ENCODE measurements at regions not wholly inside any gene's neighbourhood (a gene's known extent, or its start where the extent isn't known, plus 50 kb on each side); places are given as distances from the start of the nearest gene placed in this dataset.

- TF ChIP-seq, protein P1, sequence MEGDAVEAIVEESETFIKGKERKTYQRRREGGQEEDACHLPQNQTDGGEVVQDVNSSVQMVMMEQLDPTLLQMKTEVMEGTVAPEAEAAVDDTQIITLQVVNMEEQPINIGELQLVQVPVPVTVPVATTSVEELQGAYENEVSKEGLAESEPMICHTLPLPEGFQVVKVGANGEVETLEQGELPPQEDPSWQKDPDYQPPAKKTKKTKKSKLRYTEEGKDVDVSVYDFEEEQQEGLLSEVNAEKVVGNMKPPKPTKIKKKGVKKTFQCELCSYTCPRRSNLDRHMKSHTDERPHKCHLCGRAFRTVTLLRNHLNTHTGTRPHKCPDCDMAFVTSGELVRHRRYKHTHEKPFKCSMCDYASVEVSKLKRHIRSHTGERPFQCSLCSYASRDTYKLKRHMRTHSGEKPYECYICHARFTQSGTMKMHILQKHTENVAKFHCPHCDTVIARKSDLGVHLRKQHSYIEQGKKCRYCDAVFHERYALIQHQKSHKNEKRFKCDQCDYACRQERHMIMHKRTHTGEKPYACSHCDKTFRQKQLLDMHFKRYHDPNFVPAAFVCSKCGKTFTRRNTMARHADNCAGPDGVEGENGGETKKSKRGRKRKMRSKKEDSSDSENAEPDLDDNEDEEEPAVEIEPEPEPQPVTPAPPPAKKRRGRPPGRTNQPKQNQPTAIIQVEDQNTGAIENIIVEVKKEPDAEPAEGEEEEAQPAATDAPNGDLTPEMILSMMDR (IDR thresholded peaks at IDR 0.05; ENCODE audit: low read depth, low read length, missing input control): no peak
- TF ChIP-seq YY1 (IDR thresholded peaks at IDR 0.05) (no peak), SP1 (IDR thresholded peaks at IDR 0.05) (no peak), TAF1 (conservative IDR thresholded peaks at IDR 0.05) (no peak), FOXA1 (IDR thresholded peaks at IDR 0.05) (no peak), ATF3 (IDR thresholded peaks at IDR 0.05) (no peak), JUND (IDR thresholded peaks at IDR 0.05) (no peak), RXRA (IDR thresholded peaks at IDR 0.05) (no peak), RAD21 (IDR thresholded peaks at IDR 0.05) (no peak)
- TF ChIP-seq, protein P2, sequence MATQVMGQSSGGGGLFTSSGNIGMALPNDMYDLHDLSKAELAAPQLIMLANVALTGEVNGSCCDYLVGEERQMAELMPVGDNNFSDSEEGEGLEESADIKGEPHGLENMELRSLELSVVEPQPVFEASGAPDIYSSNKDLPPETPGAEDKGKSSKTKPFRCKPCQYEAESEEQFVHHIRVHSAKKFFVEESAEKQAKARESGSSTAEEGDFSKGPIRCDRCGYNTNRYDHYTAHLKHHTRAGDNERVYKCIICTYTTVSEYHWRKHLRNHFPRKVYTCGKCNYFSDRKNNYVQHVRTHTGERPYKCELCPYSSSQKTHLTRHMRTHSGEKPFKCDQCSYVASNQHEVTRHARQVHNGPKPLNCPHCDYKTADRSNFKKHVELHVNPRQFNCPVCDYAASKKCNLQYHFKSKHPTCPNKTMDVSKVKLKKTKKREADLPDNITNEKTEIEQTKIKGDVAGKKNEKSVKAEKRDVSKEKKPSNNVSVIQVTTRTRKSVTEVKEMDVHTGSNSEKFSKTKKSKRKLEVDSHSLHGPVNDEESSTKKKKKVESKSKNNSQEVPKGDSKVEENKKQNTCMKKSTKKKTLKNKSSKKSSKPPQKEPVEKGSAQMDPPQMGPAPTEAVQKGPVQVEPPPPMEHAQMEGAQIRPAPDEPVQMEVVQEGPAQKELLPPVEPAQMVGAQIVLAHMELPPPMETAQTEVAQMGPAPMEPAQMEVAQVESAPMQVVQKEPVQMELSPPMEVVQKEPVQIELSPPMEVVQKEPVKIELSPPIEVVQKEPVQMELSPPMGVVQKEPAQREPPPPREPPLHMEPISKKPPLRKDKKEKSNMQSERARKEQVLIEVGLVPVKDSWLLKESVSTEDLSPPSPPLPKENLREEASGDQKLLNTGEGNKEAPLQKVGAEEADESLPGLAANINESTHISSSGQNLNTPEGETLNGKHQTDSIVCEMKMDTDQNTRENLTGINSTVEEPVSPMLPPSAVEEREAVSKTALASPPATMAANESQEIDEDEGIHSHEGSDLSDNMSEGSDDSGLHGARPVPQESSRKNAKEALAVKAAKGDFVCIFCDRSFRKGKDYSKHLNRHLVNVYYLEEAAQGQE (IDR thresholded peaks at IDR 0.05): no peak
- TF ChIP-seq, protein P3, sequence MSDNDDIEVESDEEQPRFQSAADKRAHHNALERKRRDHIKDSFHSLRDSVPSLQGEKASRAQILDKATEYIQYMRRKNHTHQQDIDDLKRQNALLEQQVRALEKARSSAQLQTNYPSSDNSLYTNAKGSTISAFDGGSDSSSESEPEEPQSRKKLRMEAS (IDR thresholded peaks at IDR 0.05): no peak
Observed at GRCh38 chr10:117443686-117444041, 68.4 kb upstream of the PDZD8 start.
